NCI-H2081 (cell line): ENCODE measurements at regions not wholly inside any gene's neighbourhood (a gene's known extent, or its start where the extent isn't known, plus 50 kb on each side); places are given as distances from the start of the nearest gene placed in this dataset.
A peak's percentile ranks its signal among the peaks of the same experiment; 100 is the strongest.

Experiments used
- DNase-seq, 2 experiments: peaks; one replicate each; lab custom pipeline; 2025; lab: John Stamatoyannopoulos, UW

GRCh38 chr3:176932433-176932832, 264.8 kb downstream of the TBL1XR1 start:
- no peak for DNase-seq

GRCh38 chr3:176931991-176932390, 265.3 kb downstream of the TBL1XR1 start:
- no peak for DNase-seq

- no peak for DNase-seq
Observed at GRCh38 chr3:176930942-176931341, 266.3 kb downstream of the TBL1XR1 start.

GRCh38 chr3:176928582-176928931, 268.7 kb downstream of the TBL1XR1 start:
- DNase-seq: no peak

GRCh38 chr3:176927706-176928581, 269.3 kb downstream of the TBL1XR1 start:
- no peak for DNase-seq

GRCh38 chr3:176927280-176927679, 270.0 kb downstream of the TBL1XR1 start:
- DNase-seq: no peak

- DNase-seq: no peak
Observed at GRCh38 chr3:176926688-176927087, 270.6 kb downstream of the TBL1XR1 start.

- DNase-seq: no peak
Observed at GRCh38 chr3:176926034-176926433, 271.2 kb downstream of the TBL1XR1 start.

- peak; percentile 72 to 95 for DNase-seq
Observed at GRCh38 chr3:176920766-176921160, 276.5 kb downstream of the TBL1XR1 start.

GRCh38 chr3:176919836-176920765, 277.2 kb downstream of the TBL1XR1 start:
- peak; percentile 72 to 88 for DNase-seq

- DNase-seq: peak in 1 of 2 experiments; percentile 26
Observed at GRCh38 chr3:176916777-176917176, 280.5 kb downstream of the TBL1XR1 start.

- DNase-seq: no peak
Observed at GRCh38 chr3:176914764-176915163, 282.5 kb downstream of the TBL1XR1 start.

- DNase-seq: no peak
Observed at GRCh38 chr3:176911579-176911978, 285.7 kb downstream of the TBL1XR1 start.

GRCh38 chr3:176909044-176909443, 288.2 kb downstream of the TBL1XR1 start:
- no peak for DNase-seq

- peak; percentile 76 to 89 for DNase-seq
Observed at GRCh38 chr3:176906046-176906905, 291.0 kb downstream of the TBL1XR1 start.

- DNase-seq: peak; percentile 11 to 70
Observed at GRCh38 chr3:176905331-176905730, 292.0 kb downstream of the TBL1XR1 start.

- no peak for DNase-seq
Observed at GRCh38 chr3:176904506-176904905, 292.8 kb downstream of the TBL1XR1 start.

- DNase-seq: no peak
Observed at GRCh38 chr3:176896640-176897039, 300.6 kb downstream of the TBL1XR1 start.

- no peak for DNase-seq
Observed at GRCh38 chr3:176896165-176896564, 301.1 kb downstream of the TBL1XR1 start.

- no peak for DNase-seq
Observed at GRCh38 chr3:176879710-176880109, 317.6 kb downstream of the TBL1XR1 start.

GRCh38 chr3:176873261-176873660, 324.0 kb downstream of the TBL1XR1 start:
- no peak for DNase-seq

- DNase-seq: peak; percentile 56 to 60
Observed at GRCh38 chr3:176872771-176873209, 324.5 kb downstream of the TBL1XR1 start.
